ENCODE measurements at regions not wholly inside any gene's neighbourhood (a gene's known extent, or its start where the extent isn't known, plus 50 kb on each side); places are given as distances from the start of the nearest gene placed in this dataset.
"Not testable (repeated sequence)": the region's sequence is repeated elsewhere in the genome, so short reads cannot be mapped to it uniquely, and the experiment has no call there.

- Histone ChIP-seq H3K4me3 (ENCODE audit: low read depth, low read length, poor library complexity, severe bottlenecking) (no peak overlapping the region), H3K27ac (ENCODE audit: low read depth, low read length, poor library complexity, severe bottlenecking) (no peak overlapping the region), H3K9me2 (ENCODE audit: insufficient read depth, low read length) (no peaks in the 10 kb centered on the region), H3K4me1 (ENCODE audit: insufficient read depth, low read length, poor library complexity, severe bottlenecking) (no peaks in the 10 kb centered on the region), H3K79me2 (ENCODE audit: insufficient read depth, low read depth, low read length) (no peaks in the 10 kb centered on the region), H3K9me3 (ENCODE audit: low read length) (peaks cover 38% of the 10 kb centered on the region), H3K4me2 (ENCODE audit: low read length) (no peak overlapping the region), H3K36me3 (ENCODE audit: insufficient read depth, low read length) (no peaks in the 10 kb centered on the region; the same call in 1 of the 2 replicates), H2AFZ (ENCODE audit: low read length) (no peak overlapping the region), H4K20me1 (ENCODE audit: insufficient read depth, low read length) (no peaks in the 10 kb centered on the region)
- intact Hi-C loops (cut with micrococcal nuclease; ENCODE audit: unreplicated experiment): no loop called here
- DNase-seq (ENCODE audit: low spot score): no peak
- no TSS peak for BruUV-seq (replicated peaks)
- TF ChIP-seq CTCF (conservative IDR thresholded peaks at IDR 0.05; ENCODE audit: low read length) (no peak), EZH2phosphoT487 (IDR thresholded peaks at IDR 0.05; ENCODE audit: borderline replicate concordance, low read depth, low read length) (no peak)
- ChIA-PET POLR2A (interaction anchor here (0.6 kb wide), 1 partner anchor 142 kb away, joined by 4 read pairs; no protein-coding TSS in a partner anchor), CTCF (ENCODE audit: unreplicated experiment) (no interaction called here)
Measured at GRCh38 chr5:17336054-17336453, 118.6 kb downstream of the BASP1 start.

GRCh38 chr5:17336723-17337122 is 119.3 kb downstream of the BASP1 start:
- POLR2A ChIA-PET: interaction anchor here (0.6 kb wide), 1 partner anchor 142 kb away, joined by 4 read pairs; no protein-coding TSS in a partner anchor
- intact Hi-C loops (cut with micrococcal nuclease; ENCODE audit: unreplicated experiment); H4K20me1 ChIP-seq (ENCODE audit: insufficient read depth, low read length); H3K4me1 ChIP-seq (ENCODE audit: insufficient read depth, low read length, poor library complexity, severe bottlenecking); BruUV-seq (replicated peaks); CTCF ChIA-PET (ENCODE audit: unreplicated experiment); H3K9me2 ChIP-seq (ENCODE audit: insufficient read depth, low read length); H2AFZ ChIP-seq (ENCODE audit: low read length); DNase-seq (ENCODE audit: low spot score); H3K27ac ChIP-seq (ENCODE audit: low read depth, low read length, poor library complexity, severe bottlenecking); H3K4me2 ChIP-seq (ENCODE audit: low read length); H3K36me3 ChIP-seq (ENCODE audit: insufficient read depth, low read length); H3K4me3 ChIP-seq (ENCODE audit: low read depth, low read length, poor library complexity, severe bottlenecking); H3K79me2 ChIP-seq (ENCODE audit: insufficient read depth, low read depth, low read length): not testable (repeated sequence)
- H3K9me3 ChIP-seq (ENCODE audit: low read length): peaks cover 33% of the 10 kb centered on the region

- POLR2A ChIA-PET: no interaction called here
- intact Hi-C loops (cut with micrococcal nuclease; ENCODE audit: unreplicated experiment): no loop called here
- CTCF ChIA-PET (ENCODE audit: unreplicated experiment): no interaction called here
- BruUV-seq (replicated peaks): no TSS peak
- no peak for TF ChIP-seq EZH2phosphoT487 (IDR thresholded peaks at IDR 0.05; ENCODE audit: borderline replicate concordance, low read depth, low read length)
- TF ChIP-seq CTCF (conservative IDR thresholded peaks at IDR 0.05; ENCODE audit: low read length): no peak
- DNase-seq (ENCODE audit: low spot score): no peak
- no peak overlapping the region for H3K4me3 ChIP-seq (ENCODE audit: low read depth, low read length, poor library complexity, severe bottlenecking)
- no peak overlapping the region for H2AFZ ChIP-seq (ENCODE audit: low read length)
- no peaks in the 10 kb centered on the region for H3K4me1 ChIP-seq (ENCODE audit: insufficient read depth, low read length, poor library complexity, severe bottlenecking)
- no peaks in the 10 kb centered on the region for H3K9me2 ChIP-seq (ENCODE audit: insufficient read depth, low read length)
- H4K20me1 ChIP-seq (ENCODE audit: insufficient read depth, low read length): no peaks in the 10 kb centered on the region
- peaks cover 16% of the 10 kb centered on the region; the same call in 1 of the 2 replicates for H3K9me3 ChIP-seq (ENCODE audit: low read length)
- H3K4me2 ChIP-seq (ENCODE audit: low read length): no peak overlapping the region
- H3K27ac ChIP-seq (ENCODE audit: low read depth, low read length, poor library complexity, severe bottlenecking): no peak overlapping the region
- H3K79me2 ChIP-seq (ENCODE audit: insufficient read depth, low read depth, low read length): no peaks in the 10 kb centered on the region
- H3K36me3 ChIP-seq (ENCODE audit: insufficient read depth, low read length): no peaks in the 10 kb centered on the region; the same call in 1 of the 2 replicates
Measured at GRCh38 chr5:17339841-17340240, 122.4 kb downstream of the BASP1 start.
